Hematopoietic multipotent progenitor cell (in vitro differentiated cells): ENCODE measurements at regions not wholly inside any gene's neighbourhood (a gene's known extent, or its start where the extent isn't known, plus 50 kb on each side); places are given as distances from the start of the nearest gene placed in this dataset.

Source experiments
- DNase-seq, 3 donors: peaks; one replicate each; pipeline ENCODE4 v3.0.0-alpha.2; 2011 to 2015; ENCODE audit warnings: low read depth in 2 of 3, low spot score in 2 of 3

GRCh38 chr3:157816296-157816695, 289.9 kb downstream of the SHOX2 start:
- DNase-seq, result no peak

DNA sequence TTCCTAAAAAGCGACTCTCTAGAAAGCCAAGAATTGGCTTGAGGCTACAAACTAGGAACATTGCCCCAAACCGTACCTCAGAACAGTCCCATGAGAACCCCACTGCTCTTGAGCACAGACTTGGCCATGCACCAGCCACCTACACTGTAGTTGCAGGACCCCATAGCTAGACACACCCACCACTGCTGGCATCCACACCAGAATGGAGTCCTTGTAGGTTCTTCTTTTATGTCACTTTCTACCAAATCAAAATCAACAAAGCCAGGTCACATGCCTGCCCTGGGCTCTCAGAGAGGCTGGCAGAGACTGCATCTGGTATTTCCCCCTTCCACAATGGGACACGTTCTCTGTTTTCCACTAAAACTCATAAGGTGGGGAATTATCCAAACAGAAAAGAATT, 290.5 kb downstream of the SHOX2 start:
- no peak for DNase-seq

DNA sequence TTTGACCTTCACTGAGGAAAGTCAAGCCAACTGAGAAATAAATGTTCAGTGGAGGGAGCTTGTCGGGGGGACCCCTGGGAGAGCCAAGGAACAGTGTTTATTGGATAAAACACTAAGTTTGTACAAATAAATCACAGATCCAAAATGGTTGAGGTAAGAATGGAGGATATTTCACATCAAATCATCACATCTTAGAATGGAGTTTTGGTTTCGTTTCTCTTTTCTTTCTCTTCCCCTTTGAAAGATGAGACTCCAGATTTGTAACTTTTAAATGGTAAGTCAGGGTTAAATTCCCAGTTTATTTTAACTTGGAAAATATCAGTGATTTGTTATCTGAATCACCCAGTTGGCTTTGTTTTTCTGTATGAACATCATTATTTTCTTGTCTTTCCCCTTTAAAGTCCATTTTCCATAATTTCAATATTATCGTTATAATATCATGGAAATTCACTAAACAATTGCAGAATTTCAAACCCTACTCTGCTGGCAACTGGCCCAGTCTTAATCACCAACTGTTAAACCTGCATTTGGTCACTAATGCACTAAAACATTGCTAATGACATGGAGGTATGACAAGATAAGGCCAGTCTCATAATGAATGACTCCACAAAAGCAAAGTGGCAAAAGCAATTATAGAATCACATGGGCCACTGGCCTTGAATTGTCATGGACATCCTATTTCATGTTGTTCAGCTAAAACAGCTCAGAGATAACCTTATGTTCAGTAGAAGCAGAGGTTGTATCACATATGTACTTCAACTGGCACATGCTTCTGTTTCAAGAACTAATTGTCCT, 295.1 kb downstream of the SHOX2 start:
- DNase-seq, result no peak

GRCh38 chr3:157807280-157807679, 298.9 kb downstream of the SHOX2 start:
- DNase-seq, result no peak

GRCh38 chr3:157805538-157805937, 300.7 kb downstream of the SHOX2 start:
- DNase-seq, result no peak

DNA sequence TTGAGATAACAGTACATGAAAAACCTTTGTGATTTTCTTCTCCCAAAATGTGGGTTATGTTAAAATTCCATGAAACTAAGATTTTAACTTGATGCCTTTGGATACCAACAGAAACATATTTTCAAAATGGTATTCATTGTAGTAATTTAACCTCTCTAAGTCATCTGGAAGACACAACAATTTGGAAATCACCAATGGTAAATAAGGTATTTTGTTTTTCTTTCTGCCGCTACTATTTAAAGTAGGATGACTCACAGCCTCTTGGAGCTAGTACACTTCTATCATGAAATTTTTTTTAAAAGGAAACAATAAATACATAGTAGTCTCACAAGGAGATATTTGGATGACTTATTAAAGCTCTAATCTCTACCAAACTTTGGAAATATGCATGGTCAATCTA, 291.6 kb upstream of the VEPH1 start:
- no peak for DNase-seq

- no peak for DNase-seq
Measured at GRCh38 chr3:157793745-157794144, 290.5 kb upstream of the VEPH1 start.

DNA sequence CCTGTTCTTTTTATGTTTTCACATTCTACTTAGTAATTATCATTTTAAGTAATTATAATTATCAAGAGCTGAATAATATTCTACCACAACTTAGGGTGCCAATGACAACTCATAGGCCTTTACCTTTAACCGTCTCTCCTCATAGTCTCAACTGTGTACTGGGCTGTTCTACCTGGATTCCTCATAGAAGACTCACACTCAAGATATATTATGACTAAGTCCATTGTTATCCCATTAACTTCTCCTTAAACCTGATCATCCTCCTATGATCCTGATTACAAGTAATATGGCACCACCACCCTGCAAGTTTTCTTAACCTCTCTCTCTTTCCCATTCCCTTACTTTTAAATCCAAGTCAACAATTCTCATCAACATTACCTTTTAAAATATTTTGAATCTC, 285.9 kb upstream of the VEPH1 start:
- DNase-seq, result no peak

GRCh38 chr3:157786618-157787017, 283.4 kb upstream of the VEPH1 start:
- no peak for DNase-seq

DNA sequence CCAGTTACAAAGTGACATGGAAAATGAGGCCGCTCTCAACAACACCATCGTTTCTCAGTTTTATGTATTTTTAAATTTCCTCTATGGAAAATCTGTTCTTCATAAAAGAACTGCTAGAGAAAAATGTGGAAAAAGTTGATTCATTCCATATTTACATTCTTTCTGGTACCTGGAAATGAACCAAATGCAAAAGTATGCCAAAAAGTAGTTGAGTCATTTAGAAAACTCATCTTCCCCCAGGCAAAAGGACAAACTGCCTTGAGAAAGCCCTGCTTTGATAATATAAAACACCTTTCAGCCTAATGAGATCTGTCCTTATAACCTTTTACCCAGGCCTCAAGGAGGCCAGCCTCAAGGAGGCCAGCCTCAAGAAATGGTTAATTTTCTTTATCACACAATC, 283.0 kb upstream of the VEPH1 start:
- DNase-seq, result no peak

GRCh38 chr3:157785102-157785826, 282.0 kb upstream of the VEPH1 start:
- no peak for DNase-seq

- no peak for DNase-seq
Measured at GRCh38 chr3:157782236-157782635, 279.0 kb upstream of the VEPH1 start.

DNA sequence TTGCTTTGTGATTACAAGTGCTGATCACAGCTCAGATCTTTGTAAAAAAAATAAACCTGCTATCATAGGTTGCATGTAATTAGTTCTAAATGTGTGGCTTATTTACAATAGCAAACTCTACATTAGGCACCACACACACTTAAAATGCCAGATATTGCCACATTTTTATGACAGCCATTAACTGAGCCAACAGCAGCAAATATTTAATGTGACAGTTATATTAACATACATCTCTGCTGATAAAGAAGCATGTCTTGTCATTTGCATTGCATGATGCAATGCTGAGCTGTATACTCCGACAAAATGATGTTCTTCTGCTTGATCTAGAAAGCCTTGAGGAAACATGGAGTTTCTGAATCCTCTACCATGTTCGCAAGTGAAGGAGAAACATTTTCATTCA, 273.6 kb upstream of the VEPH1 start:
- DNase-seq, result no peak

DNA sequence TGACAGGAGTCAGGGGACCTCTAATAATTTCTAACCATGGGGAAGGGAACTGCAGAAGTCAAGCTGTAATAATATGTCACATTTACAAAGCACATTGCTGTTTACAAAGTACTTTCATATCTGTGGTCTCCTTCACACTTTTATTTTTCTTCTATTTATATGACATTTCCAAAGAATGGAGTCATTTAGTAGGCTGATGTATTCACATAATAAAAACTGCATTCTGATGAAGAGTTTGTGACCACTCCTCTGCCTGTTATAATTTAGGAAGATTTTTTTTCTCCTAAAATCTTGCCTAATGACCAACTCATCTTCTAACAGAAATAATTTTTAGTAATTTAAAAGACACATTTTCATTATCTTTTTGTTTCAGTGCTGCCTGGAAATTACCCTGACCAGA, 272.2 kb upstream of the VEPH1 start:
- DNase-seq, result no peak

DNA sequence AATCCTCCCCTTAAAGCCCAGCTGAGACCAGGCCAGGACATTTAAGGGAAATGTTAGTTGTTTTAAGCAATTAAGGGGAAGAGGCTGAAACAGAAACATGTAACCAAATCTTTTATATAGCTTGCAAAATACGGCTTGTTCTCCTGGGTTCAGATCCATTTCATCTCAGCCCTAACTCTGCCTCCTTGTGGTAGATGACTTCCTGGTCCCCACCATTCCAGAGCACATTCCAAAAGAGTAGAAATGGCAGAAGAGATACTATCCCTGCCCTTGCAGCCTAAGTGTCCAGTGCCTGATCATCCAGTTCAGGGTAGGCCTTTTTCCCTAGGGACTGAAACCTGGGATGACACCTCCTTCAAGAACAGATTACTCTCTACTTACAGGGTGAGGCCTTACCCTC, 266.2 kb upstream of the VEPH1 start:
- no peak for DNase-seq

- no peak for DNase-seq
Measured at GRCh38 chr3:157767607-157768006, 264.4 kb upstream of the VEPH1 start.

DNA sequence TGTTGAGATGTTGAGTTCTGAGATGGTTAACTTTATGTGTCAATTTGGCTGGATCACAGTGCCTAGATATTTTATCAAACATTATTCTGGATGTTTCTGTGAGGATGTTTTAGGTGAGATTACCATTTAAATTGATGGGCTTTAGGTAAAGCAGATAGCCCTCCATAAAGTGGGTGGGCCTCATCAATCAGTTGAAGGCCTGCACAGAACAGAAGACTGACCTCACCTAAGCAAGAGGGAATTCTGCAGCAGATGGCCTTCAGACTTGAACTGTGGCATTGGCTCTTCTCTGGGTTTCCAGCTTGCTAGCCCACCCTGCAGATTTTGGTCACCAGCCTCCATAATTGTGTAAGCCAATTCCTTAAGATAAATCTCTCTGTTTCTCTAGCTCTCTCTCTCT, 260.4 kb upstream of the VEPH1 start:
- no peak for DNase-seq

- no peak for DNase-seq
Measured at GRCh38 chr3:157759311-157759710, 256.1 kb upstream of the VEPH1 start.

- no peak for DNase-seq
Measured at GRCh38 chr3:157755233-157755632, 252.0 kb upstream of the VEPH1 start.

- no peak for DNase-seq
Measured at GRCh38 chr3:157754451-157754850, 251.2 kb upstream of the VEPH1 start.

GRCh38 chr3:157753787-157754136, 250.5 kb upstream of the VEPH1 start:
- no peak for DNase-seq

DNA sequence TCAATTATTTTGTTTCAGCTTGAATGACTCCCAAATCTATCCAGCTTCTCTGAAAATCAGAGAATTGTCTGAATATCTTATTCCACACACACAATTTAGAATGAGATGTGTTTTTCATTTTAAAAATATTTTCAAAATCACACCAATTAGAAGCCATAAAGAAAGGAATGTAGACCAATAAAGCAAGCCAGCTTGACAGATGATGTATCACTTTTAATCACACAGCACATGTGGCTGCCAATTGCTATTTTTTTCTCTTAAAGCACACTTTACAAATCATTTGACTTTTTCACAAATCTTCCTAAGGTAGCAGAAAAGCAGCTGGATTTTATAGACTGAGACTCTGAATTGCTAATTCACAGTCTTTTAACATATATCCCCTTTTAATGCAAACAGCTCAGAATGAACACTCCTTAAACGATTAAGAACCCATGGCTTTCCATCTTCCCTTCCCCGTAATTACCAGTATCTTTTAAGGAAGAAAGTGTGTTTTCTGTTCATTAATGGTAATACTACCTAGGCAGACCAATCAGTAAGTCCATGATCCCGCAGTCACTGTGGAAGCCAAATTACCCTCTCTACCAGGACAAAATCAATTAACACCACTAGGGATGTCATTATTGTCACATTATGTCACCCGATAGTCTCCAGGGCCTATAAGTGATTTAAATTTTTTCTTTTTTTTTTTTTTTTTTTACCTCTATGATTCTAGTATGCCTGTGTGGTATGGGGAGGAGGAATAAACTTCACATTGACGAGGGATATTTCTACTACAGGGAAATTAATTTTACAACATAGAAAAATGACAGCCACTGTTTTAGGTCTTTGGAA, 250.0 kb upstream of the VEPH1 start:
- no peak for DNase-seq
